ENCODE measurements at regions not wholly inside any gene's neighbourhood (a gene's known extent, or its start where the extent isn't known, plus 50 kb on each side); places are given as distances from the start of the nearest gene placed in this dataset.
A peak's percentile ranks its signal among the peaks of the same experiment; 100 is the strongest.

DNA sequence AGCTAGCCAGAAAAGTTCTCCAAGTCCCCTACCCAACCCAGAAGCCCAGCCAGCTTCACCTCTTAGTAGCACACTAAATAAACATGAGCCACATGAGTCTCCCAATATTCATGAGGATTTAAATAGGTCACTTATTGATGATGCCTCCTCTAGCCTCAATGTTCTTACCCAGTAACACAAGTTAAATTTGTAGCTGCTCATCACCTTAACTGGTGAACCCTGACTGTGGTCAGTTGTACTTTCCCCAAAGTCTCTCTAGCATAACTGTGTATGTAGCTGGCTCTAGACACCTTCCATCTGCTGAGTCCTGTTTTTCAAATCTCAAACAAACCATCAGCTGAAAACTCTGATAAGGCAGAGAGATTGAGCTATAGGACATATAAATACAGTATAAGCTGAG, 100.3 kb upstream of the ELAVL2 start:
- DNase-seq (ENCODE audit: insufficient read length, low spot score) (no peak), FAIRE-seq (no peak)
- no peak for TF ChIP-seq CTCF (IDR thresholded peaks at IDR 0.05; ENCODE audit: insufficient read depth, missing control alignments)

DNA sequence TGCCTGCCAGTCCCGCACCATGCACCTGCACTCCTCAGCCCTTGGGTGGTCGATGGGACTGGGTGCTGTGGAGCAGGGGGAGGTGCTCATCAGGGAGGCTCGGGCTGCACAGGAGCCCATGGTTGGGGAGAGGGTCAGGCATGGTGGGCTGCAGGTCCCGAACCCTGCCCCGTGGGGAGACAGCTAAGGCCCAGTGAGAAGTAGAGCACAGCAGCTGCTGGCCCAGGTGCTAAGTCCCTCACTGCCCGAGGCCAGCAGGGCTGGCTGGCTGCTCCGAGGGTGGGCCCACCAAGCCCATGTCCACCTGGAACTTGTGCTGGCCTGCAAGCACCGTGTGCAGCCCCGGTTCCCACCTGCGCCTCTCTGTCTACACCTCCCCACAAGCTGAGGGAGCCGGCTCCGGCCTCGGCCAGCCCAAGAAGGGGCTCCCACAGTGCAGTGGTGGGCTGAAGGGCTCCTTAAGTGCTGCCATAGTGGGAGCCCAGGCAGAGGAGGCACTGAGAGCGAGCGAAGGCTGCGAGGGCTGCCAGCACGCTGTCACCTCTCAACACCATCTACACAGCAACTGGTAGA, 88.5 kb upstream of the ELAVL2 start:
- DNase-seq (ENCODE audit: insufficient read length, low spot score) (no peak), FAIRE-seq (no peak)
- TF ChIP-seq CTCF (IDR thresholded peaks at IDR 0.05; ENCODE audit: insufficient read depth, missing control alignments), result no peak

DNA sequence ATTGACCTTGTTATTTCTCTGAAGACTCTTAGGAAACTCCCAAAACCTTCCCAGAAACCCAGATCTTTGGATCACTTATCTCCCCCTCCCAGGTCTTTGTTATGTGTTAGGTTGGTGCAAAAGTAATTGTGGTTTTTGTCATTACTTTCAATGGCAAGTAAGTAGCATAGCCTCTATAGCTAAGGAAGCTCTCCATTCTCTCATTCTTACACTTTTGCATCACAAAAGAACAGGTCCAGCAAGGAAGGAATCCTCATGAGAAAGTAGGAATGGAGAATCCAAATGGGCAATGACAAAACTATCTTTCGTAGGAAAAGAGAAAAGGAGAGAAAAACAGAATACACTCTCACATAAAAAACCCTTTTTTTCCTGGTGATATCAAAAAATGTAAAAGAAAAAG, 81.3 kb upstream of the ELAVL2 start:
- no peak for TF ChIP-seq CTCF (IDR thresholded peaks at IDR 0.05; ENCODE audit: insufficient read depth, missing control alignments)
- DNase-seq (ENCODE audit: insufficient read length, low spot score), result no peak
- FAIRE-seq, result no peak

GRCh38 chr9:23887781-23888180, 61.7 kb upstream of the ELAVL2 start:
- FAIRE-seq, result peak; percentile 88
- no peak for DNase-seq (ENCODE audit: insufficient read length, low spot score)
- TF ChIP-seq CTCF (IDR thresholded peaks at IDR 0.05; ENCODE audit: insufficient read depth, missing control alignments), result no peak
